A673 (cell line): ENCODE measurements at regions not wholly inside any gene's neighbourhood (a gene's known extent, or its start where the extent isn't known, plus 50 kb on each side); places are given as distances from the start of the nearest gene placed in this dataset.

Source experiments
- CTCF ChIP-seq: fragments of 300-800, 200-600 bp; sonication (generic); conservative IDR thresholded peaks from 2 replicates; pipeline ENCODE4 v1.5.1; 2017; ENCODE audit warnings: low read depth, mild to moderate bottlenecking, antibody characterized with exemption, low read length, moderate library complexity, mixed read lengths
- EZH2 ChIP-seq: fragments of 200-600 bp; sonication (generic); IDR thresholded peaks from 2 replicates; pipeline ENCODE4 v1.6.1; 2017; ENCODE audit warnings: borderline replicate concordance, low read depth, mild to moderate bottlenecking, mixed read lengths, antibody characterized with exemption, low read length; ENCODE audit not compliant: poor library complexity, severe bottlenecking

GRCh38 chr16:5735444-5735843, 637.8 kb upstream of the EEF2KMT start:
- TF ChIP-seq CTCF: no peak
- no peak for TF ChIP-seq EZH2
